GM12872 (cell line): ENCODE measurements at regions not wholly inside any gene's neighbourhood (a gene's known extent, or its start where the extent isn't known, plus 50 kb on each side); places are given as distances from the start of the nearest gene placed in this dataset.

Experiments
- TF ChIP-seq, protein P1 (sequence below): IDR thresholded peaks from 3 replicates; pipeline ENCODE4 v1.5.1; 2011; ENCODE audit warnings: low read depth, mild to moderate bottlenecking, low read length, moderate library complexity; ENCODE audit not compliant: insufficient read depth

DNA sequence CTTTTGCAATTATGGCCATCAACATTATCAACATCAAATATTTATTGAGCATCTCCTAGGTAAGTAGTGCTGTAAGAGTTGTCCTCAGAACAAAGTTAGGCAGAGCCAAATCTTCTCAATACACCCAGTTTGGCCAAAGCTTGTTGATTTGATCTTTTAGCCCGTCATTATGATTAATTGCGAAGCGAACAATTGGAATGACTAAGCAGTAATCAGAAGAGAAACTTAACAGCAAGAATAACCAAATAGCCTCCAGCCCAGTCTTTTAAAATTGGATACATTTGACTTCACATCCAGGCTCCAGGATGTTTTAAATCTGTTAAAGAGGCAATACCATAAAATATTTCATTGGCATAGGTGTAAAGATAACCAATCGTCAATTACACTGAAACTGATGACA is 1156.0 kb downstream of the OLFM4 start:
- TF ChIP-seq, protein P1, sequence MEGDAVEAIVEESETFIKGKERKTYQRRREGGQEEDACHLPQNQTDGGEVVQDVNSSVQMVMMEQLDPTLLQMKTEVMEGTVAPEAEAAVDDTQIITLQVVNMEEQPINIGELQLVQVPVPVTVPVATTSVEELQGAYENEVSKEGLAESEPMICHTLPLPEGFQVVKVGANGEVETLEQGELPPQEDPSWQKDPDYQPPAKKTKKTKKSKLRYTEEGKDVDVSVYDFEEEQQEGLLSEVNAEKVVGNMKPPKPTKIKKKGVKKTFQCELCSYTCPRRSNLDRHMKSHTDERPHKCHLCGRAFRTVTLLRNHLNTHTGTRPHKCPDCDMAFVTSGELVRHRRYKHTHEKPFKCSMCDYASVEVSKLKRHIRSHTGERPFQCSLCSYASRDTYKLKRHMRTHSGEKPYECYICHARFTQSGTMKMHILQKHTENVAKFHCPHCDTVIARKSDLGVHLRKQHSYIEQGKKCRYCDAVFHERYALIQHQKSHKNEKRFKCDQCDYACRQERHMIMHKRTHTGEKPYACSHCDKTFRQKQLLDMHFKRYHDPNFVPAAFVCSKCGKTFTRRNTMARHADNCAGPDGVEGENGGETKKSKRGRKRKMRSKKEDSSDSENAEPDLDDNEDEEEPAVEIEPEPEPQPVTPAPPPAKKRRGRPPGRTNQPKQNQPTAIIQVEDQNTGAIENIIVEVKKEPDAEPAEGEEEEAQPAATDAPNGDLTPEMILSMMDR, result no peak

DNA sequence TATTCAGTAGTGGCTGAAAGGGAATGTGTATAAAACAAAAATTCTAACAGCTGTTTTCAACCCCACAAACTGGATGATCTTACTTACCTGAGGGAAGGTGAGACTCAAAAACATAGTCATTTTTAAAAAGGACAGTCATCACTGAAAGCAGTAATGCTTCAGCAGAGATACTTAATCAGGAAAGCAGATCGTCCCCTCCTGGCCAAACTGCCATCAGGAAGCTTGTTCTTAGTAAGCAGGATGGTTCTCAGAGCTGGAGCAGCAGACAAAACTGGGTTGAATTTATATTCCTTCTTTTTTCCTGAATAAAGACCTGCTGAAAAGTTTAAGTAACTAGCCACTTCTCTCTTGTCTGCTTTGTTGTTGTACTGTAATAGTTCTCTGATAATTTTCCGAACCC is 1156.5 kb downstream of the OLFM4 start:
- TF ChIP-seq, protein P1, result no peak

DNA sequence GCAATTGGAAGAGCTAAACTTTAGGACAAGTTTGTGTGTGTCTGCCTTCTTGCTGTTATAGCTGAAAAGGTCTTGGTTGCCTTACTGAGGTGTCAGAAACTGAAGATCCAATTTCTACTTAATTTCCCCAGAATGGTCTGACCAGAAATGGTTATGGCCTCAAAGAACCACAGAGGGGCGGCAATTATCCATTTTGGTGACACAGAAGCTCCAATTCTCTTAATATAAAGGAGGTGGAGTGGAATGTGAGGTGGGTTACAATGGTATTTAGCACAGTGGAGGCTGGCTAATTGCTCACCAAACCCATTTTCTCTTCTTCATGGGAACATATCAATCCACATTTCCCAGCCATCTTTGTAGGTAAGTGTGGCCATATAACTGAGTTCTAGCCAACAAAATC is 1157.2 kb downstream of the OLFM4 start:
- TF ChIP-seq, protein P1, result no peak

DNA sequence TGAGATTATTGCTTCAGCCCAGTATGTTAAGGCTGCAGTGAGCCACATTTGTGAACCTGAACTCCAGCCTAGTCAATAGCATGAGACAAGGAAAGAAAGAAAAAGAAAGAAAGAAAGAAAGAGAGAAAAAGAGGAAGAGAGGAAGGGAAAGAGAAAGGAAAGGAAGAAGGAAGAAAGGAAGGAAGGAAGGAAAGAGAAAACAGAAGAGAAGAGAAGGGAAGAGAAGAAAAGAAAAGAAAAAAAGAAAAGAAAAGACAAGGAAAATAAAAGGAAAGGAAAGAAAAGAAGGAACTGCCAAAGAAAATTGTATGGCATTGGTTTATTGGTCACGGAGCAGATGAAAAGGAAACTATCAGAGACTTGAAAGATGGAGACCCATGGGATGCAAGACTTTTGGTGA is 1158.8 kb downstream of the OLFM4 start:
- TF ChIP-seq, protein P1, result no peak

DNA sequence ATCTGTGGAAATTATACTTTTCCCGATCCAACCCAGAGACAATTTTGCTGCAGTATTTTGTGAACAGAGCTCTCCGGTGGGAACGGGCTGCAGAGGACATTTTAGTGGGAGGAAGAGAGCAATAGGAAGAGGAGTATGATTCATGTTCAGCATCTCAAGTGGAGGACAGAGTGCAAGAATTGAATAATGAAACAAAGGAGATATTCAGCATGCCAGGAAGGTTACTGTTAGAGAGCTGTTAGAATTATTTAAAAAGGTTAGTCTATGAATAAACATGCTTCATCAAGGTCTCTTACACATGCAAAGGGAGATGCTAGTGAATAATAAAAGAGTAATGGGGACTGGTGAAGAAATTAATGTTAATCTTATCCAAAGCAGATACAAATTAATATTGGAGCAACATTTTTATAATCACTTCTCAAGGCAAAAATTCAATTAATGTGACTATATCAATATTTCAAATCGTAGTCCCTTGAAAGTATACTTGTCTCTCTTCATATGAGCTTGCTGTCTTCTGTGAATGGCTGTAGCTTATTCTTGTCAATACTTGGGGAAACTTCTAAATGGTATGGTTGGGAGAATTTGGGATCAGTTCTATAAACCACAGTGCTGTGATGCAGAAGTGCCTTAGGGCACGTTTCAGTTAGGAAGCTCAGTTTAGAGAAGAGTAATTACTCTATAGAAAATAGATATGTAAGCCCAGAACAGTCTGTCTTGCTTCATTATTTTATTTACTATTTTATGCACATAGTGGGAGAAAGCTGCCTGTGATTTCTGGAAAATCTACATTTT is 1165.8 kb downstream of the OLFM4 start:
- TF ChIP-seq, protein P1, result no peak

DNA sequence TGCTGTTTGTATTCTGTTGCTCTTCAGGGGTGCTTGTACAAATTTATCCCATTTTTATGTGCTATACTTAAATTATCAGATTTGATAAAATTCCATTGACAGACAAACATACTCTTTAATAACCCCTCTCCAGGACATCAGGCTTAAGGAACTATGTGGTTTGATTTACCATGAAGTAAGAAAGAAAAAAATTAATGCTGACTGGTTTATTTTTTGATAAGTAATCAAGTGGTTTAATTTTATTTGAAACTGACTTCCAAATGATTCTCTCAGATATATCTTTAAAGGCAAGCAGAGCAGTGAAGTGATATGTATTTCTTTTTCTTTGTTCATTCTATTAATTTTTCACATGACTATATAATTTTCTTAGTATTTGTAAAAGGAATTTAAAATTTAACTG is 1168.1 kb downstream of the OLFM4 start:
- TF ChIP-seq, protein P1, result no peak

DNA sequence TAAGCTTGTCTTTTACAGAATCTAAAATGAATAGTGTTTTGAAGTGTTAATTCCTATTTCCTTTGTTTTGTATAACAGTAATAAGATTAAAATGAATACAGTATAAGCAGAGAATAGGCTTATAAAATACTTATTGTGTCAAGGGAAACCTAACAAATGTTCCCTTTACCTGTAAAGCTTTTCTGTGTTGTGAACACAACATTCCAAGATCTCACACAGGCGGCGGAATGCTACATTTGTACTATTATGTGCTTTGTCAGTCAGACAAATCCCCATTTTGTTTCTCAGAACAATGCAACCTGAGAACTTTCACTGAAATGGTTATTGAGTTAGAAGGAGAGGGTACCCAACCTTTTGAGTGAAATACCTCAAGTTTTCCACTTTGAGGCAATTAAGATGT is 1170.3 kb downstream of the OLFM4 start:
- TF ChIP-seq, protein P1, result no peak

DNA sequence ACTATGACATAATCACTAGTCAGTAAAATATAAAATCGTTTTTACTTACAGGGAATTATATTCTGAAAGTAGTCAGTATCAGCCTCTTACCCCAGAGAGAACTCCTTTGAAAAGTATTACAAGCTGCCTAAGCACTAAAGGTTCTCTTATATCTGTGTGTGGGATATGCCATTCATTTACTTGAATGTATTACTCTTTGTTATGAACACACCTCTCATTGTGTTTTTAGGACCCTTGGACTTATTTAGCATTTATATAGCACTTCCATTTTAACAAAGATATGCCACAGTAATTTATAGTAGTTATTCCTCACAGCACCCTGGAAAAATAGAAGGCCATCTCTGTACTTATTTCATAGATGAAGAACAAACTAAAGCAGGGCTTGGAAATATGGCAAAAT is 1178.0 kb downstream of the OLFM4 start:
- TF ChIP-seq, protein P1, result no peak
